ENCODE measurements at regions not wholly inside any gene's neighbourhood (a gene's known extent, or its start where the extent isn't known, plus 50 kb on each side); places are given as distances from the start of the nearest gene placed in this dataset.
A peak's percentile ranks its signal among the peaks of the same experiment; 100 is the strongest.

GRCh38 chr9:130770093-130770492, 65.0 kb upstream of the ABL1 start:
- no peak for DNase-seq (ENCODE audit: extremely low read depth, insufficient read length)
- no peaks in the 10 kb centered on the region for H3K27me3 ChIP-seq (replicated peaks; ENCODE audit: control insufficient read depth, insufficient read depth, low read length)
- no peak overlapping the region for H3K4me3 ChIP-seq (replicated peaks; ENCODE audit: low read depth, low read length)
- no peak for TF ChIP-seq CTCF (IDR thresholded peaks at IDR 0.05; ENCODE audit: insufficient read depth, low read length, poor library complexity, severe bottlenecking)
- H3K36me3 ChIP-seq (ENCODE audit: control insufficient read depth, insufficient read depth, low read length), result no peaks in the 10 kb centered on the region

GRCh38 chr9:130770679-130771442, 64.2 kb upstream of the ABL1 start:
- no peak for DNase-seq (ENCODE audit: extremely low read depth, insufficient read length)
- peak; percentile 45 for TF ChIP-seq CTCF (IDR thresholded peaks at IDR 0.05; ENCODE audit: insufficient read depth, low read length, poor library complexity, severe bottlenecking)
- H3K36me3 ChIP-seq (ENCODE audit: control insufficient read depth, insufficient read depth, low read length), result no peaks in the 10 kb centered on the region
- no peak overlapping the region for H3K4me3 ChIP-seq (replicated peaks; ENCODE audit: low read depth, low read length)
- H3K27me3 ChIP-seq (replicated peaks; ENCODE audit: control insufficient read depth, insufficient read depth, low read length), result no peaks in the 10 kb centered on the region

- TF ChIP-seq CTCF (IDR thresholded peaks at IDR 0.05; ENCODE audit: insufficient read depth, low read length, poor library complexity, severe bottlenecking), result no peak
- Histone ChIP-seq H3K4me3 (replicated peaks; ENCODE audit: low read depth, low read length) (no peak overlapping the region), H3K36me3 (ENCODE audit: control insufficient read depth, insufficient read depth, low read length) (no peaks in the 10 kb centered on the region), H3K27me3 (replicated peaks; ENCODE audit: control insufficient read depth, insufficient read depth, low read length) (no peaks in the 10 kb centered on the region)
- no peak for DNase-seq (ENCODE audit: extremely low read depth, insufficient read length)
Observed at GRCh38 chr9:130772185-130772584, 62.9 kb upstream of the ABL1 start.

- H3K36me3 ChIP-seq (ENCODE audit: control insufficient read depth, insufficient read depth, low read length), result no peaks in the 10 kb centered on the region
- no peak for DNase-seq (ENCODE audit: extremely low read depth, insufficient read length)
- TF ChIP-seq CTCF (IDR thresholded peaks at IDR 0.05; ENCODE audit: insufficient read depth, low read length, poor library complexity, severe bottlenecking), result no peak
- H3K27me3 ChIP-seq (replicated peaks; ENCODE audit: control insufficient read depth, insufficient read depth, low read length), result no peaks in the 10 kb centered on the region
- H3K4me3 ChIP-seq (replicated peaks; ENCODE audit: low read depth, low read length), result no peak overlapping the region
Observed at GRCh38 chr9:130774183-130774582, 60.9 kb upstream of the ABL1 start.

GRCh38 chr9:130775336-130775991, 59.6 kb upstream of the ABL1 start:
- Histone ChIP-seq H3K36me3 (ENCODE audit: control insufficient read depth, insufficient read depth, low read length) (no peaks in the 10 kb centered on the region), H3K4me3 (replicated peaks; ENCODE audit: low read depth, low read length) (no peak overlapping the region), H3K27me3 (replicated peaks; ENCODE audit: control insufficient read depth, insufficient read depth, low read length) (no peaks in the 10 kb centered on the region)
- no peak for TF ChIP-seq CTCF (IDR thresholded peaks at IDR 0.05; ENCODE audit: insufficient read depth, low read length, poor library complexity, severe bottlenecking)
- DNase-seq (ENCODE audit: extremely low read depth, insufficient read length), result no peak
